NT2/D1 (cell line): ENCODE measurements at regions not wholly inside any gene's neighbourhood (a gene's known extent, or its start where the extent isn't known, plus 50 kb on each side); places are given as distances from the start of the nearest gene placed in this dataset.

Experiments
- DNase-seq: peaks from one replicate; pipeline ENCODE4 v3.0.0-alpha.2; 2011; ENCODE audit warnings: low read depth, low spot score
- H3K27me3 ChIP-seq: 2 replicates; pipeline ENCODE4 v1.6.0; 2011; ENCODE audit warnings: mild to moderate bottlenecking; ENCODE audit not compliant: insufficient read length, insufficient read depth
- H3K36me3 ChIP-seq: 2 replicates; pipeline ENCODE4 v1.6.1; 2011; ENCODE audit warnings: mild to moderate bottlenecking, low read length, mixed read lengths; ENCODE audit not compliant: insufficient read depth, insufficient read length
- H3K4me1 ChIP-seq: 2 replicates; pipeline ENCODE4 v1.5.1; 2011; ENCODE audit not compliant: insufficient read depth, insufficient read length
- H3K4me3 ChIP-seq: 2 replicates; pipeline ENCODE4 v1.5.1; 2011; ENCODE audit warnings: low read depth; ENCODE audit not compliant: insufficient read length
- H3K9ac ChIP-seq: 2 replicates; pipeline ENCODE4 v1.6.0; 2011; ENCODE audit warnings: low read depth; ENCODE audit not compliant: insufficient read length
- H3K9me3 ChIP-seq: 2 replicates; pipeline ENCODE4 v1.5.1; 2011; ENCODE audit warnings: mild to moderate bottlenecking, low read length; ENCODE audit not compliant: insufficient read depth
- SUZ12 ChIP-seq: IDR thresholded peaks from 2 replicates; pipeline ENCODE4 v1.6.1; 2011; ENCODE audit not compliant: insufficient read length, insufficient read depth; ENCODE audit errors: extremely low read depth
- YY1 ChIP-seq: IDR thresholded peaks from 2 replicates; pipeline ENCODE4 v1.6.1; 2011; ENCODE audit not compliant: insufficient read length, insufficient read depth
- ZNF274 ChIP-seq: IDR thresholded peaks from 2 replicates; pipeline ENCODE4 v1.6.1; 2011; ENCODE audit warnings: mild to moderate bottlenecking, low read depth, low read length

DNA sequence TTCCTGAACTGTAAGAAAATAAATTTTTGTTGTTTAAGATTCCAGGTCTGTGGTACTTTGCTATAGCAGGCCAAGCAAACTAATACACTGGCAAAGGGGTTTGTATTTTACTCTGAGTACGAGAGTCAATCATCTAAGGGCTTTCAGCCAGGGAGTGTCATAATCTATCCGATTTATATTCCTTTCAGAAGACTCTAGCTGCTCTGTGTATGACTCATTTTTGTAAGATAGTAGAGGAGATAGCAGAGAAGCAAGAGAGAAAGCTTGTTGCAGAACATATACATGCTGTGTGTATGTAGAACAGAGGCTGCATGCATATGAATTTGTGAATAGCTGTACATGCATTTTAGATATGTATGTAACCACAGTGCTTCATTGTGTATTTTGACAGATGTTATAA is 577.9 kb upstream of the EPHA6 start:
- DNase-seq = no peak
- H3K4me1 ChIP-seq = no peaks in the 10 kb centered on the region
- H3K4me3 ChIP-seq = no peak overlapping the region
- no peaks in the 10 kb centered on the region for H3K36me3 ChIP-seq
- TF ChIP-seq SUZ12 (no peak), ZNF274 (no peak), YY1 (no peak)
- H3K9ac ChIP-seq = no peak overlapping the region
- H3K9me3 ChIP-seq = no peaks in the 10 kb centered on the region
- no peaks in the 10 kb centered on the region for H3K27me3 ChIP-seq

DNA sequence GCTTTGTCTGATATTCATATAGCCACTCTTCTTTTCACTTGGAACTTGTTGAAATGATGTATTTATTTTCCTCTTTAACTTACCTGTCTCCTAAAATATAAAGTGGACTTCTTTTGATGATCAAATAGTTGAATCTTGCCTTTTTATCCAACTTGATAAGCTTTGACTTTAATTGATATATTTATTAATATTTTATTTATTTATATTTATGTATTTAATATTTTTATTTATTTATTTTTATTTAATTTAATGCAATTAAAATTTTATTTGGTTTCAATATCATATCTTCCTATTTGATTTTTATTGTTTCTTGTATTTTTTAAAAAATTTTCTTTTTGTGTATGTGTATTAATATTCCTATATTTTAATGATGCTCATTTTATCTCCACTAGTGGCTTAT is 555.1 kb upstream of the EPHA6 start:
- no peaks in the 10 kb centered on the region for H3K36me3 ChIP-seq
- H3K9ac ChIP-seq = no peak overlapping the region
- H3K4me1 ChIP-seq = no peaks in the 10 kb centered on the region
- no peaks in the 10 kb centered on the region for H3K9me3 ChIP-seq
- no peak for DNase-seq
- no peaks in the 10 kb centered on the region for H3K27me3 ChIP-seq
- TF ChIP-seq ZNF274 = no peak
- no peak overlapping the region for H3K4me3 ChIP-seq

DNA sequence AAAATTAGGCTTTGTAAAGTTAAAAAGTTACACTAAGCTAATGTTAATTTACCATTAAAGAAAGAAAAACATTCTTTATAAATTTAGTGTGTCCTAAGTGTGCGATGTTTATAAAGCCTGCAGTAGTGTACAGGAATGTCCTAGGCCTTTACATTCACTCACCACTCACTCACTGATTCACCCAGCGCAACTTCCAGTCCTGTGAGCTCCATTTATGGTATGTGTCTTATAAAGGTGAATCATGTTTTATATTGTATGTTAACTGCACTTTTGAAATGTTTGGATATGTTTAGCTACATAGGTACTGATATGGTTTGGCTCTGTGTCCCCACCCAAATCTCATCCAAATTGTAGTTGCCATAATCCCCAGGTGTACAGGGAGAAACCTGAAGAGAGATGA is 549.7 kb upstream of the EPHA6 start:
- no peak for DNase-seq
- TF ChIP-seq SUZ12 (no peak), ZNF274 (no peak), YY1 (no peak)
- Histone ChIP-seq H3K4me1 (no peaks in the 10 kb centered on the region), H3K9ac (no peak overlapping the region), H3K9me3 (no peaks in the 10 kb centered on the region), H3K36me3 (no peaks in the 10 kb centered on the region), H3K27me3 (no peaks in the 10 kb centered on the region), H3K4me3 (no peak overlapping the region)

DNA sequence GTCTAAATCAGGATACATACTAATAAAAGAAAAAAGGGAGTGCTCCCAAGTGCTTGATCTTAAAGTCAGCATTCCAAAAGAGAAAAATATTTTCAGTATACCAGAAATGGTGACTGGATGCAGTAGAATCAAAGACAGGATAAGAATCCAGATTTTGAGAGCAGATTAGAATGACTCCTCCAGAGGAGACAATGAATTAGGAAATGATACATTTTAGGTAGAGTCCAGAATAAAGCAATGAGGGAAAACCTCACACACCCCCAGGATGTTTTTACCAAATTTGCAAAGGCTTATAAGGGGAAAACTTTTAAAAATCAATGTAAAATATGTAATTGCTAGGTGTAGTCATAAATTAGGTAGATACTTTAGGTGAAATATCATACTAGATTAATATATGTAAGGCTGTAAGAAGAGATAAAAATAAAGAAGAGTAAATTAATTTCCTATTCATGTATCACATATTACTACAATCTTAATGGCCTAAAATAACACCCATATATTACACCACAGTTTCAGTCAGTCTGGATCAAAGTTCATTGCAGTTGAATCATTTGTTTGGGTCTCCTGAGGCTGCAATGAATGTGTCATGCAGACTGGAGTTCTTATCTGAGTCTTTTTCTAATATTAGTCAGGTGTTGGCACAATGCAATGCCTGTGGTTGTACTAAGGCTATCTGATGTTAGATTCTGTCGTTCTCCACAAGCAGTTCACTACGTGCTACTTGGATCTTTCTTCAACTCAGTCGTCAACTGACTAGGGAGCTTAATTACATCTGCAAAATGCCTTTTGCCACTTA is 547.8 kb upstream of the EPHA6 start:
- Histone ChIP-seq H3K9me3 (no peaks in the 10 kb centered on the region), H3K27me3 (no peaks in the 10 kb centered on the region), H3K9ac (no peak overlapping the region), H3K4me3 (no peak overlapping the region), H3K36me3 (no peaks in the 10 kb centered on the region), H3K4me1 (no peaks in the 10 kb centered on the region)
- no peak for DNase-seq
- TF ChIP-seq ZNF274 (no peak), SUZ12 (no peak), YY1 (no peak)

DNA sequence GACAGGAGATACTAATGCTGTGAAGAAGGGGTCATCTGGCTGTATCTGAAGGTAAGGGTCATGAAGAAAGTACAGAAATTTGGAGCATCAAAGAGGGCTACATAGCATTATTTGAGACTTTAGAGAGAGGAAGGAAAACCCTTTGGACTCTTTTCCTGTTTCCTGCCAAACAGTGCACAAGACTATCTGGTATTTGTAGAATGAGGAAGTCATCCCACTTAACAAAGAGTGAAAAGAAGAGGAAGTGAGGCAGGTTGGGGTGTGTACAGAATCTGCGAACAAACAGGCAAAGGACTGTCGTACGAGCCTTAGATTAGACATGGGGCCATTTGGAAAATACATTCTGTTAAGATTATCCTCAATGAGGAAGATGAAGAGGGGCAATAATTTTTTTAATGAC is 546.8 kb upstream of the EPHA6 start:
- TF ChIP-seq YY1 = no peak
- TF ChIP-seq ZNF274 = no peak
- TF ChIP-seq SUZ12 = no peak
- Histone ChIP-seq H3K36me3 (no peaks in the 10 kb centered on the region), H3K4me1 (no peaks in the 10 kb centered on the region), H3K4me3 (no peak overlapping the region), H3K9ac (no peak overlapping the region), H3K27me3 (no peaks in the 10 kb centered on the region), H3K9me3 (no peaks in the 10 kb centered on the region)
- no peak for DNase-seq

DNA sequence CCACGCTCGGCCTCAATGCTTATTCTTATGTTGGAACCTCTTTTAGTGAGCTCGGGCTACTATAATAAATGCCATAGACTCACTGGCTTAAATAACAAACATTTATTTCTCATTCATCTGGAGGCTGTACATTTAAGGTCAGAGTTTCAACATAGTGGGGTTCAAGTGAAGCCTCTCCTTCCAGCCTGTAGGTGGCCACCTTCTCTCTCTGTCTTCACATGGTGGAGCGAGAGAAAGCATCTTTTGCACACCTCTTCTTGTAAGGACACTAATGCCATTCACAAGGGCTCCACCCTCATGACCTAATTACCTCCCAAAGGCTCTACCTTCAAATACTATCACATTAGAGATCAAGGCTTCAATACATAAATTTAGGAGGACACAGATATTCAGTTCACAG is 520.3 kb upstream of the EPHA6 start:
- no peaks in the 10 kb centered on the region for H3K9me3 ChIP-seq
- H3K27me3 ChIP-seq = no peaks in the 10 kb centered on the region
- TF ChIP-seq SUZ12 (no peak), YY1 (no peak), ZNF274 (no peak)
- no peaks in the 10 kb centered on the region for H3K36me3 ChIP-seq
- H3K4me1 ChIP-seq = no peaks in the 10 kb centered on the region
- no peak for DNase-seq
- H3K9ac ChIP-seq = no peak overlapping the region
- H3K4me3 ChIP-seq = no peak overlapping the region

DNA sequence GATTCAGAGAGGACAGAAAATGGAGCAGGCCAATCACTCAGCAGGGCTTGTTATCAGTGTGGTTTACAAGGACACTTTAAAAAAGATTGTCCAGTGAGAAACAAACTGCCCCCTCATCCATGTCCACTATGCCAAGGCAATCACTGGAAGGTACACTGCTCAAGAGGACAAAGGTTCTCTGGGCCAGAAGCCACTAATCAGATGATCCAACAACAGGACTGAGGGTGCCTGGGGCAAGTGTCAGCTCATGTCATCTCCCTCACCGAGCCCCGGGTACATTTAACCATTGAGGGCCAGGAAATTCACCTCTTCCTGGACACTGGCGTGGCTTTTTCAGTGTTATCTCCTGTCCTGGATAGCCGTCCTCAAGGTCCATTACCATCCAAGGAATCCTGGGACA is 513.7 kb upstream of the EPHA6 start:
- no peak overlapping the region for H3K4me3 ChIP-seq
- H3K36me3 ChIP-seq = no peaks in the 10 kb centered on the region
- no peak for DNase-seq
- H3K9ac ChIP-seq = no peak overlapping the region
- H3K9me3 ChIP-seq = no peaks in the 10 kb centered on the region
- no peak for TF ChIP-seq ZNF274
- TF ChIP-seq YY1 = no peak
- TF ChIP-seq SUZ12 = no peak
- no peaks in the 10 kb centered on the region for H3K27me3 ChIP-seq
- no peaks in the 10 kb centered on the region for H3K4me1 ChIP-seq

DNA sequence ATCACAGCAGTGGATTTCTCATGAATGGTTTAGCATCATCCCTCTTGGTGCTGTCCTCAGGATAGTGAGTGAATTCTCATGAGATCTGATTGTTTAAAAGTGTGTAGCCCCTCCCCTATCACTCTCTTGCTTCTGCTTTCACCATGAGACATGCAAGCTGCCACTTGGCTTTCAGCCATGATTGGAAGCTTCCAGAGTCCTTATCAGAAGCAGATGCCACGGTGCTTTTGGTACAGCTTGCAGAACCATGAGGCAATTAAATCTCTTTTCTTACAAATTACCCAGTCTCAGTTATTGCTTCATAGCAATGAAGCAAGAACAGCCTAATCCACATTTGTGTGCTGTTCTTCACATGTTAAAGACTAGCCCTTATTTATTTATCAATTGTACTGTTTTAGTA is 495.2 kb upstream of the EPHA6 start:
- no peak overlapping the region for H3K4me3 ChIP-seq
- H3K4me1 ChIP-seq = no peaks in the 10 kb centered on the region
- H3K9me3 ChIP-seq = no peaks in the 10 kb centered on the region
- no peak overlapping the region for H3K9ac ChIP-seq
- no peaks in the 10 kb centered on the region for H3K27me3 ChIP-seq
- no peaks in the 10 kb centered on the region for H3K36me3 ChIP-seq
- TF ChIP-seq ZNF274 = no peak
- no peak for TF ChIP-seq YY1
- TF ChIP-seq SUZ12 = no peak
- no peak for DNase-seq
